Astrocyte of the cerebellum (primary cell): ENCODE measurements at regions not wholly inside any gene's neighbourhood (a gene's known extent, or its start where the extent isn't known, plus 50 kb on each side); places are given as distances from the start of the nearest gene placed in this dataset.
"Not testable (repeated sequence)": the region's sequence is repeated elsewhere in the genome, so short reads cannot be mapped to it uniquely, and the experiment has no call there.

Experiments used
- DNase-seq: peaks from one replicate; pipeline ENCODE4 v3.0.0-alpha.2; 2011; ENCODE audit warnings: low read depth
- H3K4me3 ChIP-seq: 2 replicates; pipeline ENCODE4 v1.5.1; 2011; ENCODE audit warnings: mild to moderate bottlenecking, low read depth, low read length, moderate library complexity
- CTCF ChIP-seq: IDR thresholded peaks from 2 replicates; pipeline ENCODE4 v1.5.1; 2012; ENCODE audit warnings: low read length, low read depth, moderate library complexity, mild to moderate bottlenecking; ENCODE audit errors: missing control alignments
- in situ Hi-C: cut with HindIII; loops from 2 replicates; pipeline ENCODE4 v1.10.0; 2017; ENCODE audit warnings: low sequenced_read_pairs

- TF ChIP-seq CTCF, result no peak
- DNase-seq, result no peak
- in situ Hi-C loops, result no loop called here
These were observed 323.9 kb upstream of the TFPI start for GRCh38 chr2:187878112-187878511.

GRCh38 chr2:187879491-187879890 lies 325.3 kb upstream of the TFPI start:
- TF ChIP-seq CTCF, result no peak
- H3K4me3 ChIP-seq, result no peak overlapping the region
- no peak for DNase-seq
- in situ Hi-C loops, result no loop called here

More at GRCh38 chr2:187878112-187878511, 323.9 kb upstream of the TFPI start:
- H3K4me3 ChIP-seq, result no peak overlapping the region

GRCh38 chr2:187884003-187884402 lies 329.8 kb upstream of the TFPI start:
- no peak for TF ChIP-seq CTCF
- no peak overlapping the region for H3K4me3 ChIP-seq
- in situ Hi-C loops, result no loop called here
- no peak for DNase-seq

- no peak for TF ChIP-seq CTCF
- no peak overlapping the region for H3K4me3 ChIP-seq
- no peak for DNase-seq
- in situ Hi-C loops, result no loop called here
These were observed 336.5 kb upstream of the TFPI start for GRCh38 chr2:187890690-187891089.

- in situ Hi-C loops, result no loop called here
- no peak overlapping the region for H3K4me3 ChIP-seq
- no peak for TF ChIP-seq CTCF
- no peak for DNase-seq
These were observed 345.8 kb upstream of the TFPI start for GRCh38 chr2:187900021-187900420.

- TF ChIP-seq CTCF, result no peak
- in situ Hi-C loops, result no loop called here
- DNase-seq, result no peak
These were observed 351.8 kb upstream of the TFPI start for GRCh38 chr2:187906021-187906420.

GRCh38 chr2:187910922-187911321 lies 356.7 kb upstream of the TFPI start:
- H3K4me3 ChIP-seq, result not testable (repeated sequence)

More at GRCh38 chr2:187906021-187906420, 351.8 kb upstream of the TFPI start:
- no peak overlapping the region for H3K4me3 ChIP-seq

More at GRCh38 chr2:187910922-187911321, 356.7 kb upstream of the TFPI start:
- in situ Hi-C loops, DNase-seq: not testable (repeated sequence)
